ENCODE measurements at regions not wholly inside any gene's neighbourhood (a gene's known extent, or its start where the extent isn't known, plus 50 kb on each side); places are given as distances from the start of the nearest gene placed in this dataset.

DNA sequence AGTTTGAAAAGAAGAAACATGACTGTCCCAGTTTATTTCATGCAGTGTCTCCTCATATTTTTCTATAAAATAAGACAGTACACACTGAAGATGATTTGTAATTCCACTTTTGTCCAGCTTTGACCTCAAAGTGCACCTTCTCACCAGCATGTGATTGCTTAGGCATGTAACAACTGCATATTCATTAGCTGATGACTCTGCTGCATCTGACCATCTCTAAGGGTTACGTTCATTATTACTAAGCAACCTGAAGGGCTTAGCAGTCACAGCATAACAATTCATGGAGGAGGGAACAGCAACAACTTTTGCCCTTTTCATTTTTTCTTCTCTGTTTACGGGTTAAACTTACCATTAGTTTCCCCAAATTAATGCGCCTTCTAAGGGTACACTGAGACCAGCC is 330.6 kb upstream of the PIK3C3 start:
- no peak for TF ChIP-seq FOXP2 (optimal IDR thresholded peaks at IDR 0.05; ENCODE audit: borderline replicate concordance, extremely low read depth, extremely low read length, insufficient read depth)

DNA sequence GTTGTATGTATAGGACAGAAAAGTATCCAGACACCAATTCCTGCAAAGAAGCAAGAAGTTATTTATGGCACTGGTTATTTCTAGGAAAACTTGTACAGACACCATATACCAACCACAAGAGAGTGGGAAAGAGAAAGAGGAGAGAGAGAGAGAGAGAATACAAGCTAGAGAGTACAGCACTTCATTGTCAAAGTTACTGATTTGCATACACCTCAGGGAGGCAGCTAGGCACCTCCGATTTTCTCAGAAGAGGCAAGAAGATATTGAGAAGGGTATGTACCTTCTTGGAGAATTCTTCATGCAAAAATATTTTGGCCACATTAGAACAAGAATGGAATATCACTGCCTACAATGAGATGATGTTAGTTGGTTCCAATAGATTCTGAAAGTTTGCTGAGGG is 333.9 kb upstream of the PIK3C3 start:
- no peak for TF ChIP-seq SIN3A (IDR thresholded peaks at IDR 0.05; ENCODE audit: borderline replicate concordance, insufficient read depth, low read length)
- TF ChIP-seq, protein P1, sequence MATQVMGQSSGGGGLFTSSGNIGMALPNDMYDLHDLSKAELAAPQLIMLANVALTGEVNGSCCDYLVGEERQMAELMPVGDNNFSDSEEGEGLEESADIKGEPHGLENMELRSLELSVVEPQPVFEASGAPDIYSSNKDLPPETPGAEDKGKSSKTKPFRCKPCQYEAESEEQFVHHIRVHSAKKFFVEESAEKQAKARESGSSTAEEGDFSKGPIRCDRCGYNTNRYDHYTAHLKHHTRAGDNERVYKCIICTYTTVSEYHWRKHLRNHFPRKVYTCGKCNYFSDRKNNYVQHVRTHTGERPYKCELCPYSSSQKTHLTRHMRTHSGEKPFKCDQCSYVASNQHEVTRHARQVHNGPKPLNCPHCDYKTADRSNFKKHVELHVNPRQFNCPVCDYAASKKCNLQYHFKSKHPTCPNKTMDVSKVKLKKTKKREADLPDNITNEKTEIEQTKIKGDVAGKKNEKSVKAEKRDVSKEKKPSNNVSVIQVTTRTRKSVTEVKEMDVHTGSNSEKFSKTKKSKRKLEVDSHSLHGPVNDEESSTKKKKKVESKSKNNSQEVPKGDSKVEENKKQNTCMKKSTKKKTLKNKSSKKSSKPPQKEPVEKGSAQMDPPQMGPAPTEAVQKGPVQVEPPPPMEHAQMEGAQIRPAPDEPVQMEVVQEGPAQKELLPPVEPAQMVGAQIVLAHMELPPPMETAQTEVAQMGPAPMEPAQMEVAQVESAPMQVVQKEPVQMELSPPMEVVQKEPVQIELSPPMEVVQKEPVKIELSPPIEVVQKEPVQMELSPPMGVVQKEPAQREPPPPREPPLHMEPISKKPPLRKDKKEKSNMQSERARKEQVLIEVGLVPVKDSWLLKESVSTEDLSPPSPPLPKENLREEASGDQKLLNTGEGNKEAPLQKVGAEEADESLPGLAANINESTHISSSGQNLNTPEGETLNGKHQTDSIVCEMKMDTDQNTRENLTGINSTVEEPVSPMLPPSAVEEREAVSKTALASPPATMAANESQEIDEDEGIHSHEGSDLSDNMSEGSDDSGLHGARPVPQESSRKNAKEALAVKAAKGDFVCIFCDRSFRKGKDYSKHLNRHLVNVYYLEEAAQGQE (IDR thresholded peaks at IDR 0.05; ENCODE audit: insufficient read depth in 1 of 2, low read depth in 2 of 2, low read length in 2 of 2): no peak
- TF ChIP-seq POLR2AphosphoS5 (IDR thresholded peaks at IDR 0.05; ENCODE audit: low read depth, low read length): no peak
- no peak for TF ChIP-seq TAF1 (IDR thresholded peaks at IDR 0.05; ENCODE audit: borderline replicate concordance, insufficient read depth, low read length)
- TF ChIP-seq FOXP2 (optimal IDR thresholded peaks at IDR 0.05; ENCODE audit: borderline replicate concordance, extremely low read depth, extremely low read length, insufficient read depth): no peak

DNA sequence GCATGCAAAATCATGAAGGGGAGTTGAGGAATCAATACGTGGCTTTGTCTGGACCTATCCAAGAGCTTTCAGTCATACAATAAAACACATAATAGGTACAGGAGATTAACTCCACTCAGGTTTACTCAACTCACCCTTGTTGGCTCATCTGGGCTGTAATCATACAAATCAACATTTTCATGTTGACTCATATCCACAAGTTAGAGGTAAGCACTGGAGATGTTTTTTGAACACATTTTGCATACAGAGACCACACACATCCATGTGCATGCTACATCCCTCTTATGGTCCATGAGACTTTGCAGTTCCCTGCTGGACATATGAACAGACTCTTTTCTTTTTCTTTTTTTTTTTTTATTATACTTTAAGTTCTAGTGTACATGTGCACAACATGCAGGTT is 336.9 kb upstream of the PIK3C3 start:
- TF ChIP-seq FOXP2 (optimal IDR thresholded peaks at IDR 0.05; ENCODE audit: borderline replicate concordance, extremely low read depth, extremely low read length, insufficient read depth) (no peak), TAF1 (IDR thresholded peaks at IDR 0.05; ENCODE audit: borderline replicate concordance, insufficient read depth, low read length) (no peak), SIN3A (IDR thresholded peaks at IDR 0.05; ENCODE audit: borderline replicate concordance, insufficient read depth, low read length) (no peak), POLR2AphosphoS5 (IDR thresholded peaks at IDR 0.05; ENCODE audit: low read depth, low read length) (no peak)
- TF ChIP-seq, protein P1 (IDR thresholded peaks at IDR 0.05; ENCODE audit: insufficient read depth in 1 of 2, low read depth in 2 of 2, low read length in 2 of 2): no peak

DNA sequence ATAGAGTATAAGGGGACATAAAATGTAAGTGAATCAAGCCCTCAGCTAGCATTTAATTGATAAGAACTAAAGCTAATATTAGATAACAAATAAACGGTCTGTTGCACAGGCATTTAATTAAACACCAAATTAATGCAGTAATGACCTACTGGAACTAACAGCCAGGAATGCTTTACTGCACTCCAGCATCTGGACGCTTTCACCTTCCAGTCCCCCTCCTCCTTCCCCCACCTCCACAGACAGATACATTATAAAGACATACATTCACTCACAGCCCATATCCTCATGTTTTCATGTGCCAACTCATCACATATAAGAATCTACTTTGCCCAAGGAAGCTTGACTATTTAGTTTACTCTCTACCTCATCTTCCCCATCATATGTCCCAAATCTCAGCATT is 337.4 kb upstream of the PIK3C3 start:
- TF ChIP-seq, protein P1 (IDR thresholded peaks at IDR 0.05; ENCODE audit: insufficient read depth in 1 of 2, low read depth in 2 of 2, low read length in 2 of 2): no peak
- no peak for TF ChIP-seq POLR2AphosphoS5 (IDR thresholded peaks at IDR 0.05; ENCODE audit: low read depth, low read length)

DNA sequence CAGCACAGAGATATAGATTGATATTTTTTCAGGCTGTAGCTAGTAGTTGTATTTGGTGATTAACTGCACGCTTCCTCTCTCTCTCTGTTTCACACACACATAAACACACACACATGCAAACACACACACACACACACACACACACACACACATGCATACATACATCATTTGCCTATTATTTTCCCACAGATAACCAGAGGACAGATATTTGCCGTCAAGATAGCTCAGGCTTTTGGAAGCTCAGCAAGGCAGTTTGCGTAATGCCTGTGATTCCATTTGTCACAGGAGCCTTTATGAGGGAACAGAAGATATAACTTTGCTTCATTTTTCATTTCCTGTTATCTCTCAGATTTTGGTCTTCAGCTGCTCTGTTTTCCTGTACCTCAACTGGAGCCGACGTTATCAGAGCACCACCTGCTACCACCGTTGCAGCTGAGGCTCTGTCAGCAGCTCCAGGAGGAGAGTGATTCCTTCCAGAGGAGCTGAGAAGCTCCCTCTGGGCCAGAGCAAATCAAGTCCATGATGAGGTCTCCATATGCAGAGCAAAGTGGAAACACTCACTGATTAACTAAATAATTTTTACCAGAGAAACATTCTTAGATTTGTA is 341.9 kb upstream of the PIK3C3 start:
- TF ChIP-seq, protein P1 (IDR thresholded peaks at IDR 0.05; ENCODE audit: insufficient read depth in 1 of 2, low read depth in 2 of 2, low read length in 2 of 2): no peak
- TF ChIP-seq FOXP2 (optimal IDR thresholded peaks at IDR 0.05; ENCODE audit: borderline replicate concordance, extremely low read depth, extremely low read length, insufficient read depth): no peak

All from PFSK-1 (cell line).